Upper lobe of left lung (tissue), 4 donors: ENCODE measurements at regions not wholly inside any gene's neighbourhood (a gene's known extent, or its start where the extent isn't known, plus 50 kb on each side); places are given as distances from the start of the nearest gene placed in this dataset.

Experiments used
- CTCF ChIP-seq, 6 experiments: fragments of 450-650 bp in 4 of 6; fragments of 200-600 bp in 2 of 6; sonication (generic) in 2 of 6; IDR thresholded peaks; one replicate each; pipeline ENCODE4 v1.5.1; 2016 to 2019; ENCODE audit warnings: antibody characterized with exemption in 6 of 6
- POLR2A ChIP-seq, 4 donors: fragments of 450-650 bp; IDR thresholded peaks; one replicate each; pipeline ENCODE4 v1.5.1; 2016 to 2017; ENCODE audit warnings: antibody characterized with exemption in 4 of 4, mild to moderate bottlenecking in 2 of 4

DNA sequence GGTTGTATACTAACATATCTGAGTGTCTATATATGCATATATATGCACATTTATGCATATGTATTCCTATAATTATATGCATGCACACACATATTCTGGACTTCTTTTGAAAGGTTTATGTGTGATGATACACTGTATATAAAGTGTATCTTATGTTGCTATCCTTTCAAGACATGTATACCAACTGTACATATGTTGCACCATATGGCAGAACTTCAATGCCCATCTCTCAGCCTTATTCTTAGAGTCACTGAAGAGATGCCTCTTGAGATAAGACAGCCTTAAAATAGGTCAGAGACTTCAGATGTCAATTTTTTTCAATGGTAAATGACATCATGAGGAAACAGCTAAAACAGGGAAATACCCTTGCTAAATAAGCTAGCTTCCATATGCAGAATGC, 461.4 kb downstream of the SPATA31D1 start:
- TF ChIP-seq POLR2A (IDR thresholded peaks at IDR 0.05) (no peak), CTCF (IDR thresholded peaks at IDR 0.05) (no peak)
